ENCODE measurements at regions not wholly inside any gene's neighbourhood (a gene's known extent, or its start where the extent isn't known, plus 50 kb on each side); places are given as distances from the start of the nearest gene placed in this dataset.

DNA sequence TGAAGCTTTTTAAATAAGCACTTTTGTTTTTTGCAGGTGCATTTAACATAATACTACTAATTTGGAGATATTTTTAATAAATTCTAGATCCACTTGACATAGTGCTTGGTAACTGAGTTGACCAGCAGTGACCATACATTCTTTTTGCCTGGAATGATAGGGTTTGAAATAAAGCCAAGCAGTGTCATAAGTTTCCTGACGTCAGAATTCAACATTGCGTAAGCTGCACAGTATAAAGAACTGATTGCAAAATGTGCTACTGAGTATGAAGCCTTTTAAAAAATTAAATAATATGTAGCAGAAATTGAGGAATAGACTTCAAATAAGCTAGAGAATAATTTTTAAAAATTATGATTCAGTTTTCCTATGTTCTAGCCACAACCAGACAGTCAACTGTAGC, 454.6 kb upstream of the ARPP21 start (continued):
- TF ChIP-seq, protein P1, sequence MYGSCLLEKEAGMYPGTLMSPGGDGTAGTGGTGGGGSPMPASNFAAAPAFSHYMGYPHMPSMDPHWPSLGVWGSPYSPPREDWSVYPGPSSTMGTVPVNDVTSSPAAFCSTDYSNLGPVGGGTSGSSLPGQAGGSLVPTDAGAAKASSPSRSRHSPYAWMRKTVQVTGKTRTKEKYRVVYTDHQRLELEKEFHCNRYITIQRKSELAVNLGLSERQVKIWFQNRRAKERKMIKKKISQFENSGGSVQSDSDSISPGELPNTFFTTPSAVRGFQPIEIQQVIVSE (CRISPR knock-in tag; IDR thresholded peaks at IDR 0.05; ENCODE audit: borderline replicate concordance): no peak
- TF ChIP-seq SP1 (CRISPR knock-in tag; conservative IDR thresholded peaks at IDR 0.05): no peak

GRCh38 chr3:35187908-35188307, 451.4 kb upstream of the ARPP21 start:
- ChIA-PET CTCF (no interaction called here), POLR2A (no interaction called here)
- H3K9me3 Mint-ChIP-seq: peaks cover 18% of the 10 kb centered on the region
- no peaks in the 10 kb centered on the region for H3K4me1 Mint-ChIP-seq
- H3K27ac Mint-ChIP-seq: no peak overlapping the region
- DNase-seq (ENCODE audit: low spot score) (no peak), ATAC-seq (no peak)
- H3K36me3 Mint-ChIP-seq: peaks cover under 1% of the 10 kb centered on the region; the same call in 1 of the 2 replicates
- no peak for TF ChIP-seq NR1H2 (CRISPR knock-in tag; IDR thresholded peaks at IDR 0.05)
- no peak for TF ChIP-seq TEAD4 (CRISPR knock-in tag; IDR thresholded peaks at IDR 0.05)
- no peak for TF ChIP-seq GTF2I (CRISPR knock-in tag; conservative IDR thresholded peaks at IDR 0.05)
- no peak for TF ChIP-seq ARID4B (CRISPR knock-in tag; IDR thresholded peaks at IDR 0.05; ENCODE audit: borderline replicate concordance)
- TF ChIP-seq, protein P2, sequence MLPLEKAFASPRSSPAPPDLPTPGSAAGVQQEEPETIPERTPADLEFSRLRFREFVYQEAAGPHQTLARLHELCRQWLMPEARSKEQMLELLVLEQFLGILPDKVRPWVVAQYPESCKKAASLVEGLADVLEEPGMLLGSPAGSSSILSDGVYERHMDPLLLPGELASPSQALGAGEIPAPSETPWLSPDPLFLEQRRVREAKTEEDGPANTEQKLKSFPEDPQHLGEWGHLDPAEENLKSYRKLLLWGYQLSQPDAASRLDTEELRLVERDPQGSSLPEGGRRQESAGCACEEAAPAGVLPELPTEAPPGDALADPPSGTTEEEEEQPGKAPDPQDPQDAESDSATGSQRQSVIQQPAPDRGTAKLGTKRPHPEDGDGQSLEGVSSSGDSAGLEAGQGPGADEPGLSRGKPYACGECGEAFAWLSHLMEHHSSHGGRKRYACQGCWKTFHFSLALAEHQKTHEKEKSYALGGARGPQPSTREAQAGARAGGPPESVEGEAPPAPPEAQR (CRISPR knock-in tag; IDR thresholded peaks at IDR 0.05): no peak
- TF ChIP-seq TEAD1 (CRISPR knock-in tag; IDR thresholded peaks at IDR 0.05): no peak
- TF ChIP-seq ZNF423 (CRISPR knock-in tag; IDR thresholded peaks at IDR 0.05): no peak
- no peak for TF ChIP-seq OVOL2 (CRISPR knock-in tag; IDR thresholded peaks at IDR 0.05; ENCODE audit: borderline replicate concordance)
- TF ChIP-seq NFE2L1 (CRISPR knock-in tag; IDR thresholded peaks at IDR 0.05): no peak
- TF ChIP-seq RORB (CRISPR knock-in tag; IDR thresholded peaks at IDR 0.05): no peak
- TF ChIP-seq TP53 (CRISPR knock-in tag; IDR thresholded peaks at IDR 0.05): no peak
- no peak for TF ChIP-seq SMAD4 (CRISPR knock-in tag; IDR thresholded peaks at IDR 0.05)
- TF ChIP-seq PRRX2 (CRISPR knock-in tag; IDR thresholded peaks at IDR 0.05): no peak
- no peaks in the 10 kb centered on the region for H3K27me3 Mint-ChIP-seq (ENCODE audit: low read depth)
- H3K4me3 Mint-ChIP-seq: no peak overlapping the region

DNA sequence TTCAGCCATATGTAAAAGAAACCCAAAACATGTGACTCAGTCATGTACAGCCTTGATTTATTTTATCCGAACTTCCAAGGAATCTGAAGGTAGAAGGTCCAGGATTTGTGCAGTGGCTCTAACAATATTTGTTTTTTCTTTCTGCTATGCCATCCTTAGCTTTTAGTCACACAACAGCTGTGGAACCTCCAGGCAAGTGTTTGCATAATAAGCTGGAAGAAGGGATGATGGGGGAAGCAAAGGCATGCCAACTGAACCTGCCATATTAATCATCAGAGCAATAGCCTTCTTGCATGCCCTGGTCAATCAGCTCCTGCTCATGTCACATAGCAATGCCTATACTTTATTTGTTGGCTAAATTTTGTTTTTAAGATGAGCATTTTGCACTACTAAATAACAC, 444.7 kb upstream of the ARPP21 start:
- ChIA-PET CTCF (no interaction called here), POLR2A (no interaction called here)
- Mint-ChIP-seq H3K27ac (no peak overlapping the region), H3K4me3 (no peak overlapping the region), H3K9me3 (no peaks in the 10 kb centered on the region), H3K27me3 (ENCODE audit: low read depth) (no peaks in the 10 kb centered on the region), H3K36me3 (no peaks in the 10 kb centered on the region), H3K4me1 (no peaks in the 10 kb centered on the region)
- ATAC-seq (no peak), DNase-seq (ENCODE audit: low spot score) (no peak)
- TF ChIP-seq GTF2I (CRISPR knock-in tag; conservative IDR thresholded peaks at IDR 0.05): no peak
- TF ChIP-seq USF2 (CRISPR knock-in tag; IDR thresholded peaks at IDR 0.05): no peak
- TF ChIP-seq, protein P1 (CRISPR knock-in tag; IDR thresholded peaks at IDR 0.05; ENCODE audit: borderline replicate concordance): no peak
- TF ChIP-seq, protein P3, sequence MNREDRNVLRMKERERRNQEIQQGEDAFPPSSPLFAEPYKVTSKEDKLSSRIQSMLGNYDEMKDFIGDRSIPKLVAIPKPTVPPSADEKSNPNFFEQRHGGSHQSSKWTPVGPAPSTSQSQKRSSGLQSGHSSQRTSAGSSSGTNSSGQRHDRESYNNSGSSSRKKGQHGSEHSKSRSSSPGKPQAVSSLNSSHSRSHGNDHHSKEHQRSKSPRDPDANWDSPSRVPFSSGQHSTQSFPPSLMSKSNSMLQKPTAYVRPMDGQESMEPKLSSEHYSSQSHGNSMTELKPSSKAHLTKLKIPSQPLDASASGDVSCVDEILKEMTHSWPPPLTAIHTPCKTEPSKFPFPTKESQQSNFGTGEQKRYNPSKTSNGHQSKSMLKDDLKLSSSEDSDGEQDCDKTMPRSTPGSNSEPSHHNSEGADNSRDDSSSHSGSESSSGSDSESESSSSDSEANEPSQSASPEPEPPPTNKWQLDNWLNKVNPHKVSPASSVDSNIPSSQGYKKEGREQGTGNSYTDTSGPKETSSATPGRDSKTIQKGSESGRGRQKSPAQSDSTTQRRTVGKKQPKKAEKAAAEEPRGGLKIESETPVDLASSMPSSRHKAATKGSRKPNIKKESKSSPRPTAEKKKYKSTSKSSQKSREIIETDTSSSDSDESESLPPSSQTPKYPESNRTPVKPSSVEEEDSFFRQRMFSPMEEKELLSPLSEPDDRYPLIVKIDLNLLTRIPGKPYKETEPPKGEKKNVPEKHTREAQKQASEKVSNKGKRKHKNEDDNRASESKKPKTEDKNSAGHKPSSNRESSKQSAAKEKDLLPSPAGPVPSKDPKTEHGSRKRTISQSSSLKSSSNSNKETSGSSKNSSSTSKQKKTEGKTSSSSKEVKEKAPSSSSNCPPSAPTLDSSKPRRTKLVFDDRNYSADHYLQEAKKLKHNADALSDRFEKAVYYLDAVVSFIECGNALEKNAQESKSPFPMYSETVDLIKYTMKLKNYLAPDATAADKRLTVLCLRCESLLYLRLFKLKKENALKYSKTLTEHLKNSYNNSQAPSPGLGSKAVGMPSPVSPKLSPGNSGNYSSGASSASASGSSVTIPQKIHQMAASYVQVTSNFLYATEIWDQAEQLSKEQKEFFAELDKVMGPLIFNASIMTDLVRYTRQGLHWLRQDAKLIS (CRISPR knock-in tag; IDR thresholded peaks at IDR 0.05; ENCODE audit: borderline replicate concordance): no peak
- TF ChIP-seq, protein P4, sequence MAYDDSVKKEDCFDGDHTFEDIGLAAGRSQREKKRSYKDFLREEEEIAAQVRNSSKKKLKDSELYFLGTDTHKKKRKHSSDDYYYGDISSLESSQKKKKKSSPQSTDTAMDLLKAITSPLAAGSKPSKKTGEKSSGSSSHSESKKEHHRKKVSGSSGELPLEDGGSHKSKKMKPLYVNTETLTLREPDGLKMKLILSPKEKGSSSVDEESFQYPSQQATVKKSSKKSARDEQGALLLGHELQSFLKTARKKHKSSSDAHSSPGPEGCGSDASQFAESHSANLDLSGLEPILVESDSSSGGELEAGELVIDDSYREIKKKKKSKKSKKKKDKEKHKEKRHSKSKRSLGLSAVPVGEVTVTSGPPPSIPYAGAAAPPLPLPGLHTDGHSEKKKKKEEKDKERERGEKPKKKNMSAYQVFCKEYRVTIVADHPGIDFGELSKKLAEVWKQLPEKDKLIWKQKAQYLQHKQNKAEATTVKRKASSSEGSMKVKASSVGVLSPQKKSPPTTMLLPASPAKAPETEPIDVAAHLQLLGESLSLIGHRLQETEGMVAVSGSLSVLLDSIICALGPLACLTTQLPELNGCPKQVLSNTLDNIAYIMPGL (CRISPR knock-in tag; IDR thresholded peaks at IDR 0.05): no peak
- TF ChIP-seq TEAD4 (CRISPR knock-in tag; IDR thresholded peaks at IDR 0.05): no peak
- no peak for TF ChIP-seq TEAD1 (CRISPR knock-in tag; IDR thresholded peaks at IDR 0.05)
- no peak for TF ChIP-seq NFE2L1 (CRISPR knock-in tag; IDR thresholded peaks at IDR 0.05)
- no peak for TF ChIP-seq OVOL2 (CRISPR knock-in tag; IDR thresholded peaks at IDR 0.05; ENCODE audit: borderline replicate concordance)
- no peak for TF ChIP-seq ZNF232 (CRISPR knock-in tag; IDR thresholded peaks at IDR 0.05)

Measured in WTC11 (cell line).